ENCODE measurements at regions not wholly inside any gene's neighbourhood (a gene's known extent, or its start where the extent isn't known, plus 50 kb on each side); places are given as distances from the start of the nearest gene placed in this dataset.

- Histone ChIP-seq H2BK15ac (ENCODE audit: low read length) (no peak overlapping the region), H4K91ac (replicated peaks; ENCODE audit: insufficient read length, low read length) (peak overlapping the region; percentile 15), H3K9ac (replicated peaks in 1 of 4; ENCODE audit: extremely low read depth in 1 of 4, low read depth in 3 of 4, low read length in 3 of 4) (no peak overlapping the region), H2BK5ac (ENCODE audit: low read depth, low read length) (peak overlapping the region; percentile 57; the same call in 1 of the 2 replicates), H3K79me1 (ENCODE audit: low read depth, low read length) (no peaks in the 10 kb centered on the region), H3K27me3 (replicated peaks in 1 of 4; ENCODE audit: control insufficient read depth in 3 of 4, extremely low read depth in 1 of 4, insufficient read depth in 3 of 4, low read length in 3 of 4) (no peaks in the 10 kb centered on the region), H3K79me2 (ENCODE audit: control insufficient read depth in 1 of 2, insufficient read depth in 2 of 2, low read length in 2 of 2) (no peaks in the 10 kb centered on the region), H2BK120ac (replicated peaks; ENCODE audit: low read depth, low read length) (peak overlapping the region; percentile 69), H4K20me1 (replicated peaks in 1 of 2; ENCODE audit: control insufficient read depth in 1 of 2, insufficient read depth in 2 of 2, low read length in 2 of 2) (no peaks in the 10 kb centered on the region), H2BK12ac (ENCODE audit: low read depth, low read length) (no peak overlapping the region; the same call in 1 of the 2 replicates), H2AFZ (ENCODE audit: low read length) (peak overlapping the region; percentile 82; the same call in 1 of the 2 replicates), H3K23me2 (ENCODE audit: low read depth, low read length) (no peaks in the 10 kb centered on the region), H3K23ac (ENCODE audit: insufficient read length) (no peak overlapping the region), H3K18ac (ENCODE audit: extremely low read depth, low read length) (no peak overlapping the region; the same call in 1 of the 2 replicates), H3K14ac (ENCODE audit: insufficient read length) (no peak overlapping the region), H3K4me2 (ENCODE audit: insufficient read depth in 1 of 2, low read depth in 2 of 2, low read length in 2 of 2) (no peak overlapping the region), H4K8ac (ENCODE audit: extremely low read depth, insufficient read depth, low read length) (no peak overlapping the region), H4K5ac (ENCODE audit: insufficient read length, low read depth, low read length) (peak overlapping the region; percentile 1), H3K56ac (replicated peaks; ENCODE audit: insufficient read length, low read depth, low read length) (no peak overlapping the region), H2AK5ac (ENCODE audit: low read depth, low read length) (no peak overlapping the region), H3K27ac (ENCODE audit: low read depth, low read length) (peak overlapping the region; percentile 17; the same call in 1 of the 2 replicates), H3K4ac (replicated peaks; ENCODE audit: insufficient read length, low read depth, low read length) (peak overlapping the region; percentile 9), H2BK20ac (ENCODE audit: low read length) (peak overlapping the region; percentile 97), H3K9me3 (ENCODE audit: insufficient read depth in 2 of 2, low read depth in 1 of 2, low read length in 1 of 2) (peaks cover 5 to 6% of the 10 kb centered on the region in 2 experiments), H3K4me3 (ENCODE audit: extremely low read depth in 1 of 4, insufficient read depth in 2 of 4, low read depth in 3 of 4, low read length in 4 of 4) (no peak overlapping the region), H3K36me3 (ENCODE audit: control insufficient read depth in 2 of 4, insufficient read depth in 4 of 4, low read length in 3 of 4) (no peaks in the 10 kb centered on the region; a peak in 1 of 8 replicates), H3K4me1 (replicated peaks in 1 of 4; ENCODE audit: control insufficient read depth in 3 of 4, insufficient read depth in 4 of 4, low read length in 3 of 4) (peaks cover 5 to 10% (median 7%) of the 10 kb centered on the region in 4 experiments; a peak in 5 of 7 replicates)
- DNase-seq (ENCODE audit: low read depth in 1 of 2, low spot score in 2 of 2) (no peak), FAIRE-seq (no peak)
- ChIA-PET CTCF (ENCODE audit: partially characterized antibody) (interaction anchor here (0.8 to 3.7 kb wide), 4 partner anchors 10 to 223 kb away, joined by 3 to 20 read pairs (median 4); no protein-coding TSS in a partner anchor), POLR2A (ENCODE audit: partially characterized antibody) (interaction anchor here (0.6 to 1.3 kb wide), 2 partner anchors 10 to 11 kb away, joined by 3 to 8 read pairs; no protein-coding TSS in a partner anchor)
- WGBS, 2 experiments (ENCODE audit: extremely low coverage in 1 of 2, insufficient coverage in 1 of 2, insufficient read length in 1 of 2, insufficient replicate concordance in 2 of 2, low coverage in 1 of 2, low lambda C conversion rate in 2 of 2, missing lambda C conversion rate in 1 of 2): 65% methylated on average over 10 of the region's 10 CpGs; no CpG with 5 or more reads in 1 of the 2 experiments
- TF ChIP-seq CBX8 (IDR thresholded peaks at IDR 0.05; ENCODE audit: borderline replicate concordance, low read depth, low read length) (no peak), SRF (IDR thresholded peaks at IDR 0.05; ENCODE audit: low read depth, low read length) (no peak), USF2 (IDR thresholded peaks at IDR 0.05; ENCODE audit: low read length) (peak; percentile 27; the same call in 1 of the 2 replicates), SAP30 (IDR thresholded peaks at IDR 0.05; ENCODE audit: insufficient read depth, insufficient replicate concordance, low read length) (no peak)
These were observed 63.8 kb upstream of the PRRC2C start for GRCh38 chr1:171421413-171422020.

Measured in H1 (cell line).